ENCODE measurements at regions not wholly inside any gene's neighbourhood (a gene's known extent, or its start where the extent isn't known, plus 50 kb on each side); places are given as distances from the start of the nearest gene placed in this dataset.

DNA sequence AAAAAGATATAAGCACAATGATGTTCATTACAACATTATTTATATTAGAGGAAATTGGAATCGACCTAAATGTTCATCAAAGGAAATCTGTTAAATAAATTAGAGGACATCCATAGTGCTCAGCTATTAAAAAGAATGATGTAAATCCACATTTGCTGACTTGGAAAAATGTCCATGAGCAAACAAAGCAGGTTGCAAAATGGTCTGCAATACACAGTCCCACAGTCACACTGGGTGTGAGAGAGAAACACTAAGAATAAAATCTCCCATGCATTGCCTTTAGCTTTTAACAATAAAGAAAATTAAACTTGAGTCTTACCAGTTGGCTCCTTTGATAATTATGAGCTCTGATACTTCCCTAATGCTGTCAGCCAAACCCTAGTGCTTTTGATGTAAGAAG, 811.1 kb upstream of the SALL3 start:
- TF ChIP-seq, protein P1, sequence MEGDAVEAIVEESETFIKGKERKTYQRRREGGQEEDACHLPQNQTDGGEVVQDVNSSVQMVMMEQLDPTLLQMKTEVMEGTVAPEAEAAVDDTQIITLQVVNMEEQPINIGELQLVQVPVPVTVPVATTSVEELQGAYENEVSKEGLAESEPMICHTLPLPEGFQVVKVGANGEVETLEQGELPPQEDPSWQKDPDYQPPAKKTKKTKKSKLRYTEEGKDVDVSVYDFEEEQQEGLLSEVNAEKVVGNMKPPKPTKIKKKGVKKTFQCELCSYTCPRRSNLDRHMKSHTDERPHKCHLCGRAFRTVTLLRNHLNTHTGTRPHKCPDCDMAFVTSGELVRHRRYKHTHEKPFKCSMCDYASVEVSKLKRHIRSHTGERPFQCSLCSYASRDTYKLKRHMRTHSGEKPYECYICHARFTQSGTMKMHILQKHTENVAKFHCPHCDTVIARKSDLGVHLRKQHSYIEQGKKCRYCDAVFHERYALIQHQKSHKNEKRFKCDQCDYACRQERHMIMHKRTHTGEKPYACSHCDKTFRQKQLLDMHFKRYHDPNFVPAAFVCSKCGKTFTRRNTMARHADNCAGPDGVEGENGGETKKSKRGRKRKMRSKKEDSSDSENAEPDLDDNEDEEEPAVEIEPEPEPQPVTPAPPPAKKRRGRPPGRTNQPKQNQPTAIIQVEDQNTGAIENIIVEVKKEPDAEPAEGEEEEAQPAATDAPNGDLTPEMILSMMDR (IDR thresholded peaks at IDR 0.05; ENCODE audit: low read depth, low read length), result no peak
- no peak for TF ChIP-seq EZH2phosphoT487 (IDR thresholded peaks at IDR 0.05; ENCODE audit: low read depth)
